Lung (tissue), 11 donors: ENCODE measurements at regions not wholly inside any gene's neighbourhood (a gene's known extent, or its start where the extent isn't known, plus 50 kb on each side); places are given as distances from the start of the nearest gene placed in this dataset.

Source experiments
- ATAC-seq: fragments of 200-7000 bp; cut with Tn5 transposase; one replicate; pipeline ENCODE4 v1.9.1; 2020; ENCODE audit warnings: moderate number of reproducible peaks; ENCODE audit not compliant: insufficient read depth, low FRiP score
- DNase-seq, 3 donors: peaks; one replicate each; pipeline ENCODE4 v3.0.0-alpha.2; 2013 to 2017
- H3K27ac ChIP-seq, 2 donors: one replicate each; pipeline ENCODE4 v1.5.1; 2013; ENCODE audit warnings: mild to moderate bottlenecking in 2 of 2, moderate library complexity in 2 of 2, control low read depth in 1 of 2, inconsistent platforms in 1 of 2, low read depth in 1 of 2, low read length in 1 of 2
- H3K27me3 ChIP-seq, 3 donors: one replicate each; pipeline ENCODE4 v1.5.1; 2013; ENCODE audit warnings: low read length in 2 of 3; ENCODE audit not compliant: control insufficient read depth in 3 of 3, insufficient read depth in 3 of 3
- H3K36me3 ChIP-seq, 4 donors: one replicate each; pipeline ENCODE4 v1.5.1; 2013; ENCODE audit warnings: low read length in 4 of 4, mild to moderate bottlenecking in 1 of 4, moderate library complexity in 1 of 4; ENCODE audit not compliant: control insufficient read depth in 4 of 4, insufficient read depth in 4 of 4
- H3K4me1 ChIP-seq, 5 donors: one replicate each; pipeline ENCODE4 v1.5.1; 2013; ENCODE audit warnings: low read length in 5 of 5, mild to moderate bottlenecking in 2 of 5, moderate library complexity in 1 of 5; ENCODE audit not compliant: control insufficient read depth in 5 of 5, insufficient read depth in 5 of 5
- H3K4me3 ChIP-seq: one replicate; pipeline ENCODE4 v1.5.1; 2013; ENCODE audit warnings: mild to moderate bottlenecking, control low read depth, moderate library complexity
- H3K9ac ChIP-seq, 2 donors: one replicate each; pipeline ENCODE4 v1.5.1; 2013; ENCODE audit warnings: low read length in 2 of 2, control low read depth in 1 of 2; ENCODE audit not compliant: insufficient read depth in 1 of 2
- H3K9me3 ChIP-seq, 4 donors: one replicate each; pipeline ENCODE4 v1.5.1; 2013; ENCODE audit warnings: low read length in 3 of 4, mild to moderate bottlenecking in 1 of 4, moderate library complexity in 1 of 4; ENCODE audit not compliant: control insufficient read depth in 4 of 4, insufficient read depth in 3 of 4
- CTCF ChIP-seq: IDR thresholded peaks from 2 replicates; pipeline ENCODE4 v1.5.1; 2012; ENCODE audit warnings: mild to moderate bottlenecking; ENCODE audit errors: control extremely low read depth, extremely low read depth
- WGBS, 2 donors: extraction: QIAGEN DNeasy Blood & Tissue Kit; methylation state at CpG; one replicate each; pipeline ENCODE4 v1.1.7; 2013; 5-methylcytosine and 5-hydroxymethylcytosine counted together
- donor health status: control.
- donor health status: control.
- donor health status: Bipolar disorder and iron deficiency.
- donor health status: healthy.
- donor health status: DM: yes; HTN: yes; CAD: no.

GRCh38 chr2:65583061-65583460 is 150.7 kb upstream of the SPRED2 start:
- ATAC-seq (no peak), DNase-seq (no peak)
- Histone ChIP-seq H3K4me3 (no peak overlapping the region), H3K9ac (no peak overlapping the region), H3K9me3 (no peaks in the 10 kb centered on the region), H3K27ac (no peak overlapping the region), H3K36me3 (no peaks in the 10 kb centered on the region), H3K4me1 (no peaks in the 10 kb centered on the region), H3K27me3 (no peaks in the 10 kb centered on the region)
- WGBS, 2 donors: 81 to 83% methylated on average over 11 of the region's 11 CpGs
- no peak for TF ChIP-seq CTCF

- H3K4me1 ChIP-seq: no peaks in the 10 kb centered on the region
- WGBS, 2 donors: 93 to 95% methylated on average over 5 of the region's 5 CpGs
- no peak overlapping the region for H3K27ac ChIP-seq
- H3K4me3 ChIP-seq: no peak overlapping the region
- H3K9ac ChIP-seq: no peak overlapping the region
- ATAC-seq (no peak), DNase-seq (no peak)
- H3K27me3 ChIP-seq: no peaks in the 10 kb centered on the region
- no peak for TF ChIP-seq CTCF
- no peaks in the 10 kb centered on the region for H3K9me3 ChIP-seq
- no peaks in the 10 kb centered on the region for H3K36me3 ChIP-seq
These were observed 150.0 kb upstream of the SPRED2 start for GRCh38 chr2:65582364-65582763.

GRCh38 chr2:65580824-65581223 is 148.4 kb upstream of the SPRED2 start:
- no peak for ATAC-seq
- no peaks in the 10 kb centered on the region for H3K36me3 ChIP-seq
- WGBS, 2 donors: 60% methylated on average over 6 of the region's 6 CpGs
- peaks cover 0 to 2% (median 0%) of the 10 kb centered on the region in 5 donors for H3K4me1 ChIP-seq
- H3K4me3 ChIP-seq: no peak overlapping the region
- TF ChIP-seq CTCF: no peak
- no peaks in the 10 kb centered on the region for H3K27me3 ChIP-seq
- no peak for DNase-seq
- no peak overlapping the region for H3K9ac ChIP-seq
- no peak overlapping the region for H3K27ac ChIP-seq
- H3K9me3 ChIP-seq: no peaks in the 10 kb centered on the region

GRCh38 chr2:65579506-65580235 is 147.3 kb upstream of the SPRED2 start:
- H3K36me3 ChIP-seq: no peaks in the 10 kb centered on the region
- peaks cover 0 to 2% (median 0%) of the 10 kb centered on the region in 5 donors for H3K4me1 ChIP-seq
- H3K27me3 ChIP-seq: no peaks in the 10 kb centered on the region
- 82 to 83% methylated on average over 10 of the region's 10 CpGs for WGBS, 2 donors
- DNase-seq (no peak), ATAC-seq (no peak)
- no peak overlapping the region for H3K9ac ChIP-seq
- no peak for TF ChIP-seq CTCF
- no peak overlapping the region for H3K27ac ChIP-seq
- no peak overlapping the region for H3K4me3 ChIP-seq
- H3K9me3 ChIP-seq: no peaks in the 10 kb centered on the region
